Esophagus squamous epithelium (tissue), 5 donors: ENCODE measurements at regions not wholly inside any gene's neighbourhood (a gene's known extent, or its start where the extent isn't known, plus 50 kb on each side); places are given as distances from the start of the nearest gene placed in this dataset.
"Not testable (repeated sequence)": the region's sequence is repeated elsewhere in the genome, so short reads cannot be mapped to it uniquely, and the experiment has no call there.

ENCODE experiments used
- DNase-seq: peaks from one replicate; lab custom pipeline; 2025; lab: John Stamatoyannopoulos, UW
- H3K27ac ChIP-seq, 4 donors: fragments of 200-600 bp; sonication (generic); one replicate each; pipeline ENCODE4 v1.5.1; 2016 to 2019; ENCODE audit warnings: mild to moderate bottlenecking in 1 of 4
- H3K27me3 ChIP-seq, 4 donors: fragments of 200-600 bp; sonication (generic); 1 replicate in 3 of 4; 2 replicates in 1 of 4; pipeline versions ENCODE4 v1.5.1 to v1.6.0; 2017 to 2021; ENCODE audit warnings: antibody characterized with exemption in 1 of 4
- H3K36me3 ChIP-seq, 3 donors: fragments of 200-600 bp; sonication (generic); one replicate each; pipeline ENCODE4 v1.5.1; 2016 to 2019
- H3K4me1 ChIP-seq, 3 donors: fragments of 200-600 bp; sonication (generic); one replicate each; pipeline ENCODE4 v1.5.1; 2017 to 2019
- H3K4me3 ChIP-seq, 4 donors: fragments of 200-600 bp; sonication (generic); 1 replicate in 3 of 4; 2 replicates in 1 of 4; pipeline ENCODE4 v1.5.1; 2016 to 2019; ENCODE audit warnings: mild to moderate bottlenecking in 2 of 4, moderate library complexity in 1 of 4
- H3K9me3 ChIP-seq, 3 donors: fragments of 200-600 bp; sonication (generic); one replicate each; pipeline ENCODE4 v1.5.1; 2016 to 2019
- CTCF ChIP-seq, 6 experiments: fragments of 450-650 bp in 4 of 6; fragments of 200-600 bp in 2 of 6; sonication (generic) in 2 of 6; IDR thresholded peaks; one replicate each; pipeline ENCODE4 v1.5.1; 2016 to 2019; ENCODE audit warnings: antibody characterized with exemption in 6 of 6, mild to moderate bottlenecking in 4 of 6, moderate library complexity in 4 of 6
- POLR2A ChIP-seq, 4 donors: fragments of 450-650 bp; IDR thresholded peaks; one replicate each; pipeline ENCODE4 v1.6.1; 2017; ENCODE audit warnings: antibody characterized with exemption in 4 of 4, mild to moderate bottlenecking in 4 of 4, moderate library complexity in 3 of 4
- WGBS, 2 donors: methylation state at CpG; one replicate each; pipeline ENCODE4 v1.1.5; 2018; 5-methylcytosine and 5-hydroxymethylcytosine counted together
- intact Hi-C: fragments of 100-400 bp; cut with DNase I; formaldehyde crosslinking; loops from one replicate; pipeline ENCODE4 v1.15.0; 2022
- donor health status: DM: yes; HTN: yes; CAD: no.

- Histone ChIP-seq H3K9me3 (no peaks in the 10 kb centered on the region), H3K27me3 (no peaks in the 10 kb centered on the region), H3K4me3 (no peak overlapping the region), H3K36me3 (no peaks in the 10 kb centered on the region), H3K4me1 (no peaks in the 10 kb centered on the region), H3K27ac (no peak overlapping the region)
- no peak for TF ChIP-seq CTCF (IDR thresholded peaks at IDR 0.05)
- TF ChIP-seq POLR2A (IDR thresholded peaks at IDR 0.05), result no peak
- WGBS, 2 donors, result 14% methylated on average over 1 of the region's 1 CpG; no CpG with 5 or more reads in 1 of the 2 donors
- DNase-seq, result no peak
- intact Hi-C loops, result no loop called here
These were observed 218.1 kb upstream of the OBI1 start for GRCh38 chr13:78876915-78877549.

GRCh38 chr13:78875792-78876580 lies 217.0 kb upstream of the OBI1 start:
- Histone ChIP-seq H3K9me3 (no peaks in the 10 kb centered on the region), H3K4me1 (no peaks in the 10 kb centered on the region), H3K36me3 (no peaks in the 10 kb centered on the region), H3K4me3 (no peak overlapping the region), H3K27ac (no peak overlapping the region), H3K27me3 (no peaks in the 10 kb centered on the region)
- 62 to 64% methylated on average over 4 to 5 of the region's 12 CpGs for WGBS, 2 donors
- no peak for DNase-seq
- no peak for TF ChIP-seq POLR2A (IDR thresholded peaks at IDR 0.05)
- TF ChIP-seq CTCF (IDR thresholded peaks at IDR 0.05), result no peak
- intact Hi-C loops, result no loop called here

GRCh38 chr13:78868991-78869390 lies 210.0 kb upstream of the OBI1 start:
- DNase-seq, result no peak
- H3K36me3 ChIP-seq, result no peaks in the 10 kb centered on the region
- no peaks in the 10 kb centered on the region for H3K9me3 ChIP-seq
- intact Hi-C loops, result no loop called here
- 50 to 57% methylated on average over 1 of the region's 1 CpG for whole genome bisulfite sequencing, 2 donors
- H3K27ac ChIP-seq, result no peak overlapping the region
- no peak overlapping the region for H3K4me3 ChIP-seq
- H3K4me1 ChIP-seq, result no peaks in the 10 kb centered on the region
- no peak for TF ChIP-seq POLR2A (IDR thresholded peaks at IDR 0.05)
- TF ChIP-seq CTCF (IDR thresholded peaks at IDR 0.05), result no peak
- H3K27me3 ChIP-seq, result no peaks in the 10 kb centered on the region

- Histone ChIP-seq H3K36me3 (no peaks in the 10 kb centered on the region), H3K27me3 (no peaks in the 10 kb centered on the region), H3K4me1 (no peaks in the 10 kb centered on the region), H3K27ac (no peak overlapping the region), H3K9me3 (no peaks in the 10 kb centered on the region), H3K4me3 (no peak overlapping the region)
- 62 to 79% methylated on average over 3 of the region's 3 CpGs for WGBS, 2 donors
- DNase-seq, result no peak
- intact Hi-C loops, result no loop called here
- TF ChIP-seq CTCF (IDR thresholded peaks at IDR 0.05), result no peak
- no peak for TF ChIP-seq POLR2A (IDR thresholded peaks at IDR 0.05)
These were observed 208.7 kb upstream of the OBI1 start for GRCh38 chr13:78867655-78868054.

- H3K9me3 ChIP-seq, DNase-seq, H3K4me3 ChIP-seq, H3K4me1 ChIP-seq, H3K27ac ChIP-seq, H3K36me3 ChIP-seq, intact Hi-C loops, H3K27me3 ChIP-seq: not testable (repeated sequence)
- WGBS, 2 donors, result no CpG with 5 or more reads among the region's 6 CpGs
These were observed 207.1 kb upstream of the OBI1 start for GRCh38 chr13:78866076-78866475.
